OCI-LY7 (cell line): ENCODE measurements at regions not wholly inside any gene's neighbourhood (a gene's known extent, or its start where the extent isn't known, plus 50 kb on each side); places are given as distances from the start of the nearest gene placed in this dataset.

Experiments
- BruUV-seq: library from RNA; stranded (reverse); fragments of 400-500 nt; replicated peaks from 2 replicates; lab custom pipeline; 2021; lab: Mats Ljungman, UMichigan
- CTCF ChIA-PET: fragments of 300-600 bp; sonication (Branson Sonifier 250); formaldehyde crosslinking; loops from one replicate; lab custom pipeline; 2022; ENCODE audit warnings: antibody characterized with exemption; ENCODE audit not compliant: unreplicated experiment; lab: Charles Lee
- POLR2A ChIA-PET: fragments of 300-600 bp; sonication (Branson Sonifier 250); formaldehyde crosslinking; loops from one replicate; lab custom pipeline; 2022; ENCODE audit warnings: antibody characterized with exemption; lab: Charles Lee
- DNase-seq: peaks from one replicate; pipeline ENCODE4 v3.0.0-alpha.2; 2015; ENCODE audit warnings: low spot score
- H2AFZ ChIP-seq: fragments of 200-600 bp; sonication (generic), shearing (Covaris generic); 2 replicates; pipeline ENCODE4 v1.6.1; 2014; ENCODE audit warnings: mild to moderate bottlenecking, antibody characterized with exemption, low read length, moderate library complexity
- H3K27ac ChIP-seq: fragments of 200-600 bp; sonication (generic); 2 replicates; pipeline ENCODE4 v1.5.1; 2014; ENCODE audit warnings: mixed run types, low read depth, mild to moderate bottlenecking, moderate library complexity, low read length, inconsistent platforms; ENCODE audit not compliant: poor library complexity, severe bottlenecking
- H3K36me3 ChIP-seq: fragments of 200-600 bp; sonication (generic); 2 replicates; pipeline ENCODE4 v1.6.1; 2014; ENCODE audit warnings: mild to moderate bottlenecking, antibody characterized with exemption, low read length, moderate library complexity, mixed read lengths; ENCODE audit not compliant: insufficient read depth
- H3K4me1 ChIP-seq: fragments of 200-600 bp; sonication (generic); 2 replicates; pipeline ENCODE4 v1.5.1; 2014; ENCODE audit warnings: mild to moderate bottlenecking, low read length; ENCODE audit not compliant: insufficient read depth, poor library complexity, severe bottlenecking
- H3K4me2 ChIP-seq: fragments of 200-600 bp; sonication (generic); 2 replicates; pipeline ENCODE4 v1.6.1; 2014; ENCODE audit warnings: mild to moderate bottlenecking, low read length
- H3K4me3 ChIP-seq: fragments of 200-600 bp; sonication (generic); 2 replicates; pipeline ENCODE4 v1.5.1; 2014; ENCODE audit warnings: mild to moderate bottlenecking, low read depth, low read length; ENCODE audit not compliant: poor library complexity, severe bottlenecking
- H3K79me2 ChIP-seq: fragments of 200-600 bp; sonication (generic); 2 replicates; pipeline ENCODE4 v1.6.1; 2016; ENCODE audit warnings: low read depth, mild to moderate bottlenecking, low read length, moderate library complexity, mixed read lengths; ENCODE audit not compliant: insufficient read depth
- H3K9me2 ChIP-seq: fragments of 200-600 bp; sonication (generic); 2 replicates; pipeline ENCODE4 v1.6.1; 2016; ENCODE audit warnings: mild to moderate bottlenecking, low read length, mixed read lengths; ENCODE audit not compliant: insufficient read depth
- H3K9me3 ChIP-seq: fragments of 200-600 bp; sonication (generic); 2 replicates; pipeline ENCODE4 v1.6.1; 2014; ENCODE audit warnings: mild to moderate bottlenecking, mixed run types, low read length, mixed read lengths
- H4K20me1 ChIP-seq: fragments of 200-600 bp; sonication (generic); 2 replicates; pipeline ENCODE4 v1.6.1; 2014; ENCODE audit warnings: mild to moderate bottlenecking, antibody characterized with exemption, low read length, moderate library complexity, mixed read lengths; ENCODE audit not compliant: insufficient read depth
- EZH2phosphoT487 ChIP-seq: fragments of 200-600 bp; sonication (generic); IDR thresholded peaks from 2 replicates; pipeline ENCODE4 v1.6.1; 2018; ENCODE audit warnings: low read depth, borderline replicate concordance, mild to moderate bottlenecking, mixed run types, antibody characterized with exemption, low read length, moderate library complexity, mixed read lengths
- intact Hi-C: fragments of 100-400 bp; cut with micrococcal nuclease; formaldehyde crosslinking; loops from one replicate; pipeline ENCODE4 v1.10.0; 2022; ENCODE audit not compliant: unreplicated experiment
- TF ChIP-seq, protein P1 (sequence below): fragments of 200-600 bp; sonication (generic); conservative IDR thresholded peaks from 2 replicates; pipeline ENCODE4 v1.5.1; 2014; ENCODE audit warnings: mild to moderate bottlenecking, antibody characterized with exemption, low read length, moderate library complexity, mixed read lengths

- no peaks in the 10 kb centered on the region for H3K4me1 ChIP-seq
- H3K9me3 ChIP-seq: no peaks in the 10 kb centered on the region
- intact Hi-C loops: no loop called here
- no peak for DNase-seq
- H2AFZ ChIP-seq: no peak overlapping the region
- CTCF ChIA-PET: no interaction called here
- no peaks in the 10 kb centered on the region for H3K9me2 ChIP-seq
- no peaks in the 10 kb centered on the region for H3K79me2 ChIP-seq
- no peaks in the 10 kb centered on the region for H3K36me3 ChIP-seq
- POLR2A ChIA-PET: interaction anchor here (1.0 kb wide), 1 partner anchor 510 kb away, joined by 3 read pairs; no protein-coding TSS in a partner anchor
- H3K4me3 ChIP-seq: no peak overlapping the region
- no peak overlapping the region for H3K27ac ChIP-seq
- TF ChIP-seq, protein P1, sequence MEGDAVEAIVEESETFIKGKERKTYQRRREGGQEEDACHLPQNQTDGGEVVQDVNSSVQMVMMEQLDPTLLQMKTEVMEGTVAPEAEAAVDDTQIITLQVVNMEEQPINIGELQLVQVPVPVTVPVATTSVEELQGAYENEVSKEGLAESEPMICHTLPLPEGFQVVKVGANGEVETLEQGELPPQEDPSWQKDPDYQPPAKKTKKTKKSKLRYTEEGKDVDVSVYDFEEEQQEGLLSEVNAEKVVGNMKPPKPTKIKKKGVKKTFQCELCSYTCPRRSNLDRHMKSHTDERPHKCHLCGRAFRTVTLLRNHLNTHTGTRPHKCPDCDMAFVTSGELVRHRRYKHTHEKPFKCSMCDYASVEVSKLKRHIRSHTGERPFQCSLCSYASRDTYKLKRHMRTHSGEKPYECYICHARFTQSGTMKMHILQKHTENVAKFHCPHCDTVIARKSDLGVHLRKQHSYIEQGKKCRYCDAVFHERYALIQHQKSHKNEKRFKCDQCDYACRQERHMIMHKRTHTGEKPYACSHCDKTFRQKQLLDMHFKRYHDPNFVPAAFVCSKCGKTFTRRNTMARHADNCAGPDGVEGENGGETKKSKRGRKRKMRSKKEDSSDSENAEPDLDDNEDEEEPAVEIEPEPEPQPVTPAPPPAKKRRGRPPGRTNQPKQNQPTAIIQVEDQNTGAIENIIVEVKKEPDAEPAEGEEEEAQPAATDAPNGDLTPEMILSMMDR: no peak
- no peak for TF ChIP-seq EZH2phosphoT487
- no peak overlapping the region for H3K4me2 ChIP-seq
- H4K20me1 ChIP-seq: no peaks in the 10 kb centered on the region
- no TSS peak for BruUV-seq
Observed at GRCh38 chr13:69069554-69070133, 1038.0 kb upstream of the ATXN8OS start.

DNA sequence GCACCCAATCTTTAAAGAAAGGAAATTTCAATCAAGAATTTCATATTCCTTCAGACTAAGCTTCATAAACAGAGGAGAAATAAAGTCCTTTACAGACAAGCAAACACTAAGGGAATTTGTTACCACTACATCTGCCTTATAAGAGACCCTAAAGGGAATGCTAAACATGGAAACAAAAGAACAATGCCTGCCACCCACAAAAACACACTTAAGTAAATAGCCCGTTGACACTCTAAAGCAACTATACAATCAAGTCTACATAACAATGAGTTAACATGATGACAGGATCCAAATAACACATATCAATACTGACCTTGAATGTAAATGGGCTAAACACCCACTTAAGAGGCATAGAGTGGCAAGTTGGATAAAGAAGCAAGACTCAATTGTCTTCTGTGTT lies 1056.9 kb upstream of the ATXN8OS start:
- Histone ChIP-seq H3K4me1 (no peaks in the 10 kb centered on the region), H3K9me2 (no peaks in the 10 kb centered on the region), H3K36me3 (no peaks in the 10 kb centered on the region), H3K9me3 (no peaks in the 10 kb centered on the region), H4K20me1 (no peaks in the 10 kb centered on the region), H3K79me2 (no peaks in the 10 kb centered on the region), H3K4me2 (no peak overlapping the region), H3K27ac (no peak overlapping the region), H2AFZ (no peak overlapping the region), H3K4me3 (no peak overlapping the region)
- ChIA-PET CTCF (no interaction called here), POLR2A (no interaction called here)
- DNase-seq: no peak
- intact Hi-C loops: no loop called here
- TF ChIP-seq, protein P1: no peak
- TF ChIP-seq EZH2phosphoT487: no peak
- BruUV-seq: no TSS peak

DNA sequence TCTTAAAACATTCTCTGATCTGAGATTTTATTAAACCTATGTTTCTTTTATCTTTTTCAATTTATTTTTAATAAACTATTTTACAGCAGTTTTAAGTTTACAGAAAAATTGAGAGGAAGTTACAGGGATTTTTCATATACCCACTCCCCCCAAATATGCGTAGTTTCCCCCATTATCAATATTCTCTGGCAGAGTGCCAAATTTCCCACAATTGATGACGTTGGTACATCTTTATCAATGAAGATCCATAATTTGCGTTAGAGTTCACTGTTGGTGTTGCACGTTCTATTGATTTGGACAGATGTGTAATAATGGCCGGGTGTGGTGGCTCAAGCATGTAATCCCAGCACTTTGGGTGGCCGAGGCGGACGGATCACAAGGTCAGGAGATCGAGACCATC lies 1063.0 kb upstream of the ATXN8OS start:
- Histone ChIP-seq H3K4me2 (no peak overlapping the region), H3K79me2 (no peaks in the 10 kb centered on the region), H3K27ac (no peak overlapping the region), H3K9me3 (no peaks in the 10 kb centered on the region), H2AFZ (no peak overlapping the region), H3K9me2 (no peaks in the 10 kb centered on the region), H3K36me3 (no peaks in the 10 kb centered on the region), H4K20me1 (no peaks in the 10 kb centered on the region), H3K4me1 (no peaks in the 10 kb centered on the region), H3K4me3 (no peak overlapping the region)
- ChIA-PET CTCF (no interaction called here), POLR2A (interaction anchor here (1.0 kb wide), 1 partner anchor 17 kb away, joined by 3 read pairs; no protein-coding TSS in a partner anchor)
- intact Hi-C loops: no loop called here
- no TSS peak for BruUV-seq
- TF ChIP-seq, protein P1: no peak
- no peak for TF ChIP-seq EZH2phosphoT487
- DNase-seq: no peak
